Epithelial cell of proximal tubule (primary cell): ENCODE measurements at regions not wholly inside any gene's neighbourhood (a gene's known extent, or its start where the extent isn't known, plus 50 kb on each side); places are given as distances from the start of the nearest gene placed in this dataset.

Source experiments
- DNase-seq: peaks from one replicate; pipeline ENCODE4 v3.0.0-alpha.2; 2011; ENCODE audit warnings: low read depth
- H3K4me3 ChIP-seq: 2 replicates; pipeline ENCODE4 v1.5.1; 2011; ENCODE audit warnings: low read depth, mild to moderate bottlenecking, low read length
- CTCF ChIP-seq: conservative IDR thresholded peaks from 2 replicates; pipeline ENCODE4 v1.5.1; 2012; ENCODE audit warnings: low read depth, mild to moderate bottlenecking, low read length

- H3K4me3 ChIP-seq: no peak overlapping the region
- no peak for TF ChIP-seq CTCF
- no peak for DNase-seq
These were observed 392.0 kb downstream of the LRIG3 start for GRCh38 chr12:58528271-58528670.

GRCh38 chr12:58529114-58529665 lies 391.1 kb downstream of the LRIG3 start:
- H3K4me3 ChIP-seq: no peak overlapping the region
- DNase-seq: no peak

GRCh38 chr12:58529897-58530741 lies 390.2 kb downstream of the LRIG3 start:
- H3K4me3 ChIP-seq: no peak overlapping the region

More at GRCh38 chr12:58529114-58529665, 391.1 kb downstream of the LRIG3 start:
- TF ChIP-seq CTCF: no peak

GRCh38 chr12:58530742-58531062 lies 389.6 kb downstream of the LRIG3 start:
- TF ChIP-seq CTCF: no peak
- H3K4me3 ChIP-seq: no peak overlapping the region
- no peak for DNase-seq

More at GRCh38 chr12:58529897-58530741, 390.2 kb downstream of the LRIG3 start:
- DNase-seq: no peak
- TF ChIP-seq CTCF: no peak

GRCh38 chr12:58532855-58533608 lies 387.3 kb downstream of the LRIG3 start:
- no peak overlapping the region for H3K4me3 ChIP-seq
- DNase-seq: no peak
- no peak for TF ChIP-seq CTCF

GRCh38 chr12:58533652-58534051 lies 386.7 kb downstream of the LRIG3 start:
- H3K4me3 ChIP-seq: no peak overlapping the region
- DNase-seq: no peak

More at GRCh38 chr12:58533652-58534051, 386.7 kb downstream of the LRIG3 start:
- no peak for TF ChIP-seq CTCF
